K562 (cell line): ENCODE measurements at regions not wholly inside any gene's neighbourhood (a gene's known extent, or its start where the extent isn't known, plus 50 kb on each side); places are given as distances from the start of the nearest gene placed in this dataset.
A peak's percentile ranks its signal among the peaks of the same experiment; 100 is the strongest.

Experiments
- ATAC-seq: fragments of 200-7000 bp; cut with Tn5 transposase; 3 replicates; pipeline ENCODE4 v1.9.1; 2020; ENCODE audit warnings: moderate library complexity
- BruUV-seq: library from RNA; stranded (reverse); fragments of 400-500 nt; replicated peaks from 2 replicates; lab custom pipeline; 2021; lab: Mats Ljungman, UMichigan
- CTCF ChIA-PET: fragments of 300-600 bp; formaldehyde crosslinking; extraction: SDS; loops from one replicate; lab custom pipeline; 2021; ENCODE audit warnings: low intra/inter-chr PET ratio; lab: Yijun Ruan, JAX
- POLR2A ChIA-PET: fragments of 300-600, 350-650 bp; sonication (Branson Sonifier 250); formaldehyde crosslinking; extraction: SDS; loops from one replicate; lab custom pipeline; 2021; ENCODE audit warnings: antibody characterized with exemption, inconsistent platforms; lab: Yijun Ruan, JAX
- DNase-seq, 4 experiments: peaks; one replicate each; pipeline versions ENCODE4 v3.0.0 to v3.0.0-alpha.2; 2011 to 2018; ENCODE audit warnings: low spot score in 3 of 4, mixed read lengths in 3 of 4; ENCODE audit errors: extremely low read depth in 1 of 4
- FAIRE-seq: peaks from 2 replicates; lab custom pipeline; 2011; peaks lifted over from hg19 to GRCh38; lab: Jason Lieb, UNC
- H2AFZ ChIP-seq: 2 replicates; pipeline ENCODE4 v1.6.0; 2011; ENCODE audit warnings: low read depth, low read length, control low read depth, inconsistent platforms
- H3K27ac ChIP-seq: fragments of 200-600 bp; 3 replicates; pipeline ENCODE4 v1.8.0; 2011; ENCODE audit warnings: low read depth, mild to moderate bottlenecking, control low read depth, inconsistent platforms, low read length, moderate library complexity, mixed read lengths; ENCODE audit errors: extremely low read depth
- H3K27me3 ChIP-seq, 2 experiments: fragments of 300-600 bp in 1 of 2; 2 replicates in 1 of 2; 3 replicates in 1 of 2; pipeline versions ENCODE4 v1.6.0 to v1.8.0; 2011; ENCODE audit warnings: inconsistent platforms in 2 of 2, low read length in 2 of 2, mild to moderate bottlenecking in 1 of 2, mixed read lengths in 1 of 2, moderate library complexity in 1 of 2; ENCODE audit not compliant: control insufficient read depth in 2 of 2, insufficient read depth in 2 of 2
- H3K36me3 ChIP-seq: fragments of 300-600 bp; 3 replicates; pipeline ENCODE4 v1.8.0; 2011; ENCODE audit warnings: mild to moderate bottlenecking, low read length, inconsistent platforms; ENCODE audit not compliant: control insufficient read depth, insufficient read depth
- H3K4me1 ChIP-seq, 2 experiments: fragments of 200-600 bp in 1 of 2; replicated peaks in 1 of 2; 2 replicates in 1 of 2; 3 replicates in 1 of 2; pipeline versions ENCODE4 v1.5.1 to v1.8.0; 2011; ENCODE audit warnings: inconsistent platforms in 2 of 2, low read length in 2 of 2, mild to moderate bottlenecking in 1 of 2, mixed read lengths in 1 of 2, moderate library complexity in 1 of 2; ENCODE audit not compliant: control insufficient read depth in 2 of 2, insufficient read depth in 2 of 2
- H3K4me2 ChIP-seq: 2 replicates; pipeline ENCODE4 v1.6.1; 2011; ENCODE audit warnings: low read length, control low read depth, inconsistent platforms, mixed read lengths; ENCODE audit not compliant: insufficient read depth
- H3K4me3 ChIP-seq: fragments of 200-600 bp; sonication (generic), shearing (Covaris generic); 2 replicates; pipeline ENCODE4 v1.5.1; 2016; ENCODE audit warnings: control low read depth, inconsistent platforms
- H3K79me2 ChIP-seq: fragments of 200-600 bp; 3 replicates; pipeline ENCODE4 v1.8.0; 2011; ENCODE audit warnings: low read length, inconsistent platforms; ENCODE audit not compliant: control insufficient read depth, insufficient read depth
- H3K9ac ChIP-seq, 2 experiments: 2 replicates each; pipeline versions ENCODE4 v1.6.0 to v1.6.1; 2011; ENCODE audit warnings: low read depth in 2 of 2, low read length in 2 of 2, control low read depth in 1 of 2, inconsistent platforms in 1 of 2, mild to moderate bottlenecking in 1 of 2, mixed read lengths in 1 of 2; ENCODE audit not compliant: insufficient read depth in 1 of 2
- H3K9me1 ChIP-seq: one replicate; pipeline ENCODE4 v1.6.0; 2011; ENCODE audit warnings: inconsistent platforms, mild to moderate bottlenecking, low read length, moderate library complexity; ENCODE audit not compliant: control insufficient read depth, insufficient read depth
- H3K9me3 ChIP-seq: replicated peaks from 2 replicates; pipeline ENCODE4 v1.5.1; 2011; ENCODE audit warnings: low read depth, low read length, inconsistent platforms; ENCODE audit not compliant: control insufficient read depth, insufficient read depth
- H4K20me1 ChIP-seq: replicated peaks from 2 replicates; pipeline ENCODE4 v1.6.1; 2011; ENCODE audit warnings: low read length, inconsistent platforms, mixed read lengths; ENCODE audit not compliant: control insufficient read depth, insufficient read depth
- ARNT ChIP-seq, 2 experiments: fragments of 450-650 bp; IDR thresholded peaks; 2 replicates each; pipeline ENCODE4 v1.6.1; 2016; ENCODE audit warnings: mild to moderate bottlenecking in 1 of 2
- CTBP1 ChIP-seq: fragments of 450-650 bp; IDR thresholded peaks from 2 replicates; pipeline ENCODE4 v1.6.1; 2016; ENCODE audit warnings: borderline replicate concordance
- ETV1 ChIP-seq: fragments of 450-650 bp; conservative IDR thresholded peaks from 2 replicates; pipeline ENCODE4 v1.6.1; 2016; ENCODE audit warnings: missing genetic modification characterization, control low read depth, low read depth, missing compliant biosample characterization
- KDM1A ChIP-seq, 2 experiments: fragments of 450-650 bp; IDR thresholded peaks; 2 replicates each; pipeline ENCODE4 v1.6.1; 2016; ENCODE audit warnings: mild to moderate bottlenecking in 2 of 2
- MCM2 ChIP-seq: fragments of 450-650 bp; IDR thresholded peaks from 2 replicates; pipeline ENCODE4 v1.6.1; 2017; ENCODE audit warnings: low read depth, mild to moderate bottlenecking
- MEF2D ChIP-seq: conservative IDR thresholded peaks from 2 replicates; pipeline ENCODE4 v1.6.1; 2016; ENCODE audit warnings: low read depth, missing genetic modification characterization, missing compliant biosample characterization
- MITF ChIP-seq: IDR thresholded peaks from 2 replicates; pipeline ENCODE4 v1.6.1; 2014; ENCODE audit warnings: antibody characterized with exemption
- RERE ChIP-seq: sonication (generic); formaldehyde crosslinking; IDR thresholded peaks from 2 replicates; pipeline ENCODE4 v1.8.0; 2023; ENCODE audit warnings: missing genetic modification reagents, mild to moderate bottlenecking, borderline replicate concordance
- ZNF174 ChIP-seq: fragments of 250-450 bp; sonication (Bioruptor Pico); IDR thresholded peaks from 2 replicates; pipeline ENCODE4 v1.4.0; 2020; ENCODE audit warnings: mild to moderate bottlenecking
- ZNF583 ChIP-seq: fragments of 250-450 bp; sonication (Bioruptor Pico); IDR thresholded peaks from 2 replicates; pipeline ENCODE4 v1.4.0; 2020
- WGBS: fragments of 100-300 bp; shearing (Covaris generic); methylation state at CpG from one replicate; pipeline ENCODE4 v1.1.6; 2016; ENCODE audit warnings: low coverage, mixed read lengths; ENCODE audit not compliant: insufficient coverage; ENCODE audit errors: missing lambda C conversion rate; 5-methylcytosine and 5-hydroxymethylcytosine counted together
- in situ Hi-C: fragments of 300-500 bp; cut with MboI; formaldehyde crosslinking; loops from 4 replicates; pipeline ENCODE4 v1.15.0; 2018; ENCODE audit warnings: inconsistent platforms, mixed read lengths
- intact Hi-C: fragments of 100-400 bp; cut with micrococcal nuclease; formaldehyde crosslinking; loops from 2 replicates; pipeline ENCODE4 v1.14.2; 2022
- TF ChIP-seq, protein P1 (sequence below): fragments of 250-450 bp; sonication (Bioruptor Pico); IDR thresholded peaks from 2 replicates; pipeline ENCODE4 v1.8.0; 2021; ENCODE audit warnings: borderline replicate concordance, mild to moderate bottlenecking, moderate library complexity; ENCODE audit not compliant: poor library complexity, severe bottlenecking
- TF ChIP-seq, protein P2 (sequence below): fragments of 250-450 bp; sonication (Bioruptor Pico); IDR thresholded peaks from 2 replicates; pipeline ENCODE4 v1.8.0; 2022; ENCODE audit warnings: inconsistent platforms, mild to moderate bottlenecking, moderate library complexity, borderline replicate concordance

- POLR2A ChIA-PET = interaction anchor here (0.7 to 2.1 kb wide), 3 partner anchors 11 to 74 kb away, joined by 3 to 7 read pairs (median 5); partner anchors contain the start of gene PICALM
- TF ChIP-seq, protein P1, sequence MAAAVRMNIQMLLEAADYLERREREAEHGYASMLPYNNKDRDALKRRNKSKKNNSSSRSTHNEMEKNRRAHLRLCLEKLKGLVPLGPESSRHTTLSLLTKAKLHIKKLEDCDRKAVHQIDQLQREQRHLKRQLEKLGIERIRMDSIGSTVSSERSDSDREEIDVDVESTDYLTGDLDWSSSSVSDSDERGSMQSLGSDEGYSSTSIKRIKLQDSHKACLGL = no peak
- TF ChIP-seq MITF (peak; percentile 93), KDM1A (IDR thresholded peaks at IDR 0.05) (peak; percentile 97 to 98), ETV1 (tag) (peak; percentile 90), ARNT (IDR thresholded peaks at IDR 0.05) (peak; percentile 86 to 91), ZNF174 (CRISPR knock-in tag) (no peak; the same call in 1 of the 2 replicates), RERE (CRISPR knock-in tag) (no peak), ZNF583 (CRISPR knock-in tag) (no peak), MCM2 (no peak), MEF2D (tag) (peak; percentile 76; the same call in 1 of the 2 replicates), CTBP1 (peak; percentile 80)
- TF ChIP-seq, protein P2, sequence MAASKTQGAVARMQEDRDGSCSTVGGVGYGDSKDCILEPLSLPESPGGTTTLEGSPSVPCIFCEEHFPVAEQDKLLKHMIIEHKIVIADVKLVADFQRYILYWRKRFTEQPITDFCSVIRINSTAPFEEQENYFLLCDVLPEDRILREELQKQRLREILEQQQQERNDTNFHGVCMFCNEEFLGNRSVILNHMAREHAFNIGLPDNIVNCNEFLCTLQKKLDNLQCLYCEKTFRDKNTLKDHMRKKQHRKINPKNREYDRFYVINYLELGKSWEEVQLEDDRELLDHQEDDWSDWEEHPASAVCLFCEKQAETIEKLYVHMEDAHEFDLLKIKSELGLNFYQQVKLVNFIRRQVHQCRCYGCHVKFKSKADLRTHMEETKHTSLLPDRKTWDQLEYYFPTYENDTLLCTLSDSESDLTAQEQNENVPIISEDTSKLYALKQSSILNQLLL (CRISPR knock-in tag) = no peak
These were observed 74.5 kb upstream of the PICALM start for GRCh38 chr11:86143087-86144030.

More at GRCh38 chr11:86143087-86144030, 74.5 kb upstream of the PICALM start:
- Histone ChIP-seq H3K27ac (peak overlapping the region; percentile 81), H3K79me2 (peaks cover 20% of the 10 kb centered on the region; the same call in 1 of the 3 replicates), H4K20me1 (no peaks in the 10 kb centered on the region), H3K4me3 (no peak overlapping the region), H3K9me3 (no peaks in the 10 kb centered on the region), H3K9me1 (no peaks in the 10 kb centered on the region), H3K4me1 (peaks cover 27 to 91% of the 10 kb centered on the region in 2 experiments), H3K27me3 (no peaks in the 10 kb centered on the region; a peak in 1 of 5 replicates), H2AFZ (peak overlapping the region; percentile 60), H3K9ac (peak overlapping the region in 1 of 2 experiments; percentile 54; a peak in 2 of 4 replicates), H3K36me3 (no peaks in the 10 kb centered on the region), H3K4me2 (peak overlapping the region; percentile 66)
- CTCF ChIA-PET = no interaction called here
- intact Hi-C loops = loop anchor here (2.0 kb wide), 2 partner anchors 31 to 49 kb away; no protein-coding TSS in a partner anchor
- in situ Hi-C loops = no loop called here
- BruUV-seq = no TSS peak
- peak; percentile 82 for FAIRE-seq
- DNase-seq = peak in 3 of 4 experiments; percentile 40 to 92 (median 81)
- peak; percentile 75 for ATAC-seq
- 19% methylated on average over 7 of the region's 7 CpGs for WGBS
